DMS114 treated with DMSO at 0.1 percent for 48 hours (cell line): ENCODE measurements at regions not wholly inside any gene's neighbourhood (a gene's known extent, or its start where the extent isn't known, plus 50 kb on each side); places are given as distances from the start of the nearest gene placed in this dataset.
"Not testable (repeated sequence)": the region's sequence is repeated elsewhere in the genome, so short reads cannot be mapped to it uniquely, and the experiment has no call there.

Experiments used
- DNase-seq: peaks from one replicate; lab custom pipeline; 2025; ENCODE audit not compliant: unreplicated experiment; lab: John Stamatoyannopoulos, UW

- DNase-seq = no peak
Observed at GRCh38 chr14:76264384-76264783, 111.6 kb upstream of the ESRRB start.

GRCh38 chr14:76267322-76268046 is 108.5 kb upstream of the ESRRB start:
- DNase-seq = peak; percentile 26

GRCh38 chr14:76268047-76268431 is 107.9 kb upstream of the ESRRB start:
- DNase-seq = no peak

GRCh38 chr14:76268700-76269099 is 107.2 kb upstream of the ESRRB start:
- no peak for DNase-seq

GRCh38 chr14:76271041-76271755 is 104.7 kb upstream of the ESRRB start:
- DNase-seq = no peak

- no peak for DNase-seq
Observed at GRCh38 chr14:76272349-76272748, 103.6 kb upstream of the ESRRB start.

GRCh38 chr14:76272774-76273173 is 103.2 kb upstream of the ESRRB start:
- DNase-seq = no peak

GRCh38 chr14:76273346-76273745 is 102.6 kb upstream of the ESRRB start:
- no peak for DNase-seq

- no peak for DNase-seq
Observed at GRCh38 chr14:76274324-76274723, 101.6 kb upstream of the ESRRB start.

GRCh38 chr14:76277586-76278130 is 98.3 kb upstream of the ESRRB start:
- DNase-seq = no peak

- no peak for DNase-seq
Observed at GRCh38 chr14:76280221-76280620, 95.7 kb upstream of the ESRRB start.

GRCh38 chr14:76282581-76282980 is 93.4 kb upstream of the ESRRB start:
- no peak for DNase-seq

- no peak for DNase-seq
Observed at GRCh38 chr14:76287063-76287462, 88.9 kb upstream of the ESRRB start.

- DNase-seq = no peak
Observed at GRCh38 chr14:76289276-76289675, 86.7 kb upstream of the ESRRB start.

GRCh38 chr14:76292561-76292960 is 83.4 kb upstream of the ESRRB start:
- no peak for DNase-seq

- DNase-seq = no peak
Observed at GRCh38 chr14:76293221-76293620, 82.7 kb upstream of the ESRRB start.

GRCh38 chr14:76293923-76294322 is 82.0 kb upstream of the ESRRB start:
- no peak for DNase-seq

GRCh38 chr14:76294876-76295275 is 81.1 kb upstream of the ESRRB start:
- DNase-seq = no peak

- DNase-seq = no peak
Observed at GRCh38 chr14:76298896-76299295, 77.0 kb upstream of the ESRRB start.

- DNase-seq = not testable (repeated sequence)
Observed at GRCh38 chr14:76303188-76303587, 72.7 kb upstream of the ESRRB start.

- no peak for DNase-seq
Observed at GRCh38 chr14:76304536-76305267, 71.2 kb upstream of the ESRRB start.
